ENCODE measurements at regions not wholly inside any gene's neighbourhood (a gene's known extent, or its start where the extent isn't known, plus 50 kb on each side); places are given as distances from the start of the nearest gene placed in this dataset.

DNA sequence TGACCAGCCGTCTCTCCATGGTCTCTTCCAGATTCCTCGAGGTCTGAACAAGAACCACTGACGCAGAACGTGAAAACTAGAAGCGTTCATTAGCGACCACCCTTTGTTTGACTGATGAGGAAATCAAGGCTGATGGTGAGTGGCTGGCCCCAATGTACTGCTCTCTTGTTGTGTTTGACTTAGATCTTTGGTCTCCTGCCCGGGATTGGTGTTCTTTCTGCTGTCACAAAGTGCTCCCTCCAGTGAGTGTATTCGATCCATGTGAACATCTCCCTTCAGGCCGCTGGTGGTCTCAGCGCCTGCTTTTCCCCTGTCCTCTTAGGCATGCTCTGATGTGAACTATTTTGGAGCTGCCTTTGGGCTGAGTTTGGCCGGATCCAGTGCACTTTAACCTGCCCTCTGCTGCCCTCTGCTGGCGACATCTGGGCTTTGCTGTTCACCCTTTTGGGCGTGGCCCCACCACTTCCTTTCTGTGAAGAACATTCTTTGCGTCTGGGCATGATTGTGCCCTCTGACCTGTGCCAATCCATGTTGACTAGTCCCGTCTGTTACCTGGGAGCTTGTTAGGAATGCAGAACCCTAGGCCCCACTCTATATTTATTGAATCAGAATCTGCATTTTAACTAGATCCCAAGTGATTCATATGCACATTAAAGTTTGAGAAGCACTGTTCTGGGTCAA, 279.1 kb downstream of the TTC6 start (continued):
- TF ChIP-seq, protein P1, sequence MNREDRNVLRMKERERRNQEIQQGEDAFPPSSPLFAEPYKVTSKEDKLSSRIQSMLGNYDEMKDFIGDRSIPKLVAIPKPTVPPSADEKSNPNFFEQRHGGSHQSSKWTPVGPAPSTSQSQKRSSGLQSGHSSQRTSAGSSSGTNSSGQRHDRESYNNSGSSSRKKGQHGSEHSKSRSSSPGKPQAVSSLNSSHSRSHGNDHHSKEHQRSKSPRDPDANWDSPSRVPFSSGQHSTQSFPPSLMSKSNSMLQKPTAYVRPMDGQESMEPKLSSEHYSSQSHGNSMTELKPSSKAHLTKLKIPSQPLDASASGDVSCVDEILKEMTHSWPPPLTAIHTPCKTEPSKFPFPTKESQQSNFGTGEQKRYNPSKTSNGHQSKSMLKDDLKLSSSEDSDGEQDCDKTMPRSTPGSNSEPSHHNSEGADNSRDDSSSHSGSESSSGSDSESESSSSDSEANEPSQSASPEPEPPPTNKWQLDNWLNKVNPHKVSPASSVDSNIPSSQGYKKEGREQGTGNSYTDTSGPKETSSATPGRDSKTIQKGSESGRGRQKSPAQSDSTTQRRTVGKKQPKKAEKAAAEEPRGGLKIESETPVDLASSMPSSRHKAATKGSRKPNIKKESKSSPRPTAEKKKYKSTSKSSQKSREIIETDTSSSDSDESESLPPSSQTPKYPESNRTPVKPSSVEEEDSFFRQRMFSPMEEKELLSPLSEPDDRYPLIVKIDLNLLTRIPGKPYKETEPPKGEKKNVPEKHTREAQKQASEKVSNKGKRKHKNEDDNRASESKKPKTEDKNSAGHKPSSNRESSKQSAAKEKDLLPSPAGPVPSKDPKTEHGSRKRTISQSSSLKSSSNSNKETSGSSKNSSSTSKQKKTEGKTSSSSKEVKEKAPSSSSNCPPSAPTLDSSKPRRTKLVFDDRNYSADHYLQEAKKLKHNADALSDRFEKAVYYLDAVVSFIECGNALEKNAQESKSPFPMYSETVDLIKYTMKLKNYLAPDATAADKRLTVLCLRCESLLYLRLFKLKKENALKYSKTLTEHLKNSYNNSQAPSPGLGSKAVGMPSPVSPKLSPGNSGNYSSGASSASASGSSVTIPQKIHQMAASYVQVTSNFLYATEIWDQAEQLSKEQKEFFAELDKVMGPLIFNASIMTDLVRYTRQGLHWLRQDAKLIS (CRISPR knock-in tag; IDR thresholded peaks at IDR 0.05): no peak
- no peak for TF ChIP-seq ZNF468 (CRISPR knock-in tag; IDR thresholded peaks at IDR 0.05)
- TF ChIP-seq ZSCAN9 (CRISPR knock-in tag; IDR thresholded peaks at IDR 0.05; ENCODE audit: borderline replicate concordance): 0 out of 2 replicates have a peak, but pooled peaks have one; percentile 80
- TF ChIP-seq NRL (CRISPR knock-in tag; IDR thresholded peaks at IDR 0.05; ENCODE audit: borderline replicate concordance): peak; percentile 88; the same call in 1 of the 2 replicates
- TF ChIP-seq SALL2 (CRISPR knock-in tag; IDR thresholded peaks at IDR 0.05): peak; percentile 59; the same call in 1 of the 2 replicates
- peak; percentile 70 to 77; a peak in 3 of 4 replicates for TF ChIP-seq NR2F1 (CRISPR knock-in tag; IDR thresholded peaks at IDR 0.05)
- TF ChIP-seq EHMT2 (IDR thresholded peaks at IDR 0.05; ENCODE audit: borderline replicate concordance, low read depth, low read length): peak; percentile 67; the same call in 1 of the 2 replicates
- TF ChIP-seq ZFY (CRISPR knock-in tag; IDR thresholded peaks at IDR 0.05): peak; percentile 18; the same call in 1 of the 2 replicates
- TF ChIP-seq ZNF564 (CRISPR knock-in tag; IDR thresholded peaks at IDR 0.05): no peak; the same call in 1 of the 2 replicates
- TF ChIP-seq, protein P2, sequence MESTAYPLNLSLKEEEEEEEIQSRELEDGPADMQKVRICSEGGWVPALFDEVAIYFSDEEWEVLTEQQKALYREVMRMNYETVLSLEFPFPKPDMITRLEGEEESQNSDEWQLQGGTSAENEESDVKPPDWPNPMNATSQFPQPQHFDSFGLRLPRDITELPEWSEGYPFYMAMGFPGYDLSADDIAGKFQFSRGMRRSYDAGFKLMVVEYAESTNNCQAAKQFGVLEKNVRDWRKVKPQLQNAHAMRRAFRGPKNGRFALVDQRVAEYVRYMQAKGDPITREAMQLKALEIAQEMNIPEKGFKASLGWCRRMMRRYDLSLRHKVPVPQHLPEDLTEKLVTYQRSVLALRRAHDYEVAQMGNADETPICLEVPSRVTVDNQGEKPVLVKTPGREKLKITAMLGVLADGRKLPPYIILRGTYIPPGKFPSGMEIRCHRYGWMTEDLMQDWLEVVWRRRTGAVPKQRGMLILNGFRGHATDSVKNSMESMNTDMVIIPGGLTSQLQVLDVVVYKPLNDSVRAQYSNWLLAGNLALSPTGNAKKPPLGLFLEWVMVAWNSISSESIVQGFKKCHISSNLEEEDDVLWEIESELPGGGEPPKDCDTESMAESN (CRISPR knock-in tag; conservative IDR thresholded peaks at IDR 0.05): peak; percentile 89; the same call in 1 of the 2 replicates
- peak; percentile 85 for TF ChIP-seq IRF2 (CRISPR knock-in tag; IDR thresholded peaks at IDR 0.05)
- TF ChIP-seq FOSL2 (CRISPR knock-in tag; IDR thresholded peaks at IDR 0.05): peak; percentile 76
- TF ChIP-seq, protein P3, sequence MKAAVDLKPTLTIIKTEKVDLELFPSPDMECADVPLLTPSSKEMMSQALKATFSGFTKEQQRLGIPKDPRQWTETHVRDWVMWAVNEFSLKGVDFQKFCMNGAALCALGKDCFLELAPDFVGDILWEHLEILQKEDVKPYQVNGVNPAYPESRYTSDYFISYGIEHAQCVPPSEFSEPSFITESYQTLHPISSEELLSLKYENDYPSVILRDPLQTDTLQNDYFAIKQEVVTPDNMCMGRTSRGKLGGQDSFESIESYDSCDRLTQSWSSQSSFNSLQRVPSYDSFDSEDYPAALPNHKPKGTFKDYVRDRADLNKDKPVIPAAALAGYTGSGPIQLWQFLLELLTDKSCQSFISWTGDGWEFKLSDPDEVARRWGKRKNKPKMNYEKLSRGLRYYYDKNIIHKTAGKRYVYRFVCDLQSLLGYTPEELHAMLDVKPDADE (CRISPR knock-in tag; IDR thresholded peaks at IDR 0.05): no peak
- TF ChIP-seq SMC3 (IDR thresholded peaks at IDR 0.05; ENCODE audit: low read length): peak; percentile 100
- TF ChIP-seq ZNF7 (CRISPR knock-in tag; IDR thresholded peaks at IDR 0.05): no peak
- TF ChIP-seq ATF1 (CRISPR knock-in tag; IDR thresholded peaks at IDR 0.05): no peak
- TF ChIP-seq, protein P4, sequence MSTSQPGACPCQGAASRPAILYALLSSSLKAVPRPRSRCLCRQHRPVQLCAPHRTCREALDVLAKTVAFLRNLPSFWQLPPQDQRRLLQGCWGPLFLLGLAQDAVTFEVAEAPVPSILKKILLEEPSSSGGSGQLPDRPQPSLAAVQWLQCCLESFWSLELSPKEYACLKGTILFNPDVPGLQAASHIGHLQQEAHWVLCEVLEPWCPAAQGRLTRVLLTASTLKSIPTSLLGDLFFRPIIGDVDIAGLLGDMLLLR (CRISPR knock-in tag; IDR thresholded peaks at IDR 0.05): peak; percentile 84; the same call in 1 of the 2 replicates
